NCI-H1092 (cell line): ENCODE measurements at regions not wholly inside any gene's neighbourhood (a gene's known extent, or its start where the extent isn't known, plus 50 kb on each side); places are given as distances from the start of the nearest gene placed in this dataset.

Source experiments
- DNase-seq: peaks from one replicate; lab custom pipeline; 2025; lab: John Stamatoyannopoulos, UW

DNA sequence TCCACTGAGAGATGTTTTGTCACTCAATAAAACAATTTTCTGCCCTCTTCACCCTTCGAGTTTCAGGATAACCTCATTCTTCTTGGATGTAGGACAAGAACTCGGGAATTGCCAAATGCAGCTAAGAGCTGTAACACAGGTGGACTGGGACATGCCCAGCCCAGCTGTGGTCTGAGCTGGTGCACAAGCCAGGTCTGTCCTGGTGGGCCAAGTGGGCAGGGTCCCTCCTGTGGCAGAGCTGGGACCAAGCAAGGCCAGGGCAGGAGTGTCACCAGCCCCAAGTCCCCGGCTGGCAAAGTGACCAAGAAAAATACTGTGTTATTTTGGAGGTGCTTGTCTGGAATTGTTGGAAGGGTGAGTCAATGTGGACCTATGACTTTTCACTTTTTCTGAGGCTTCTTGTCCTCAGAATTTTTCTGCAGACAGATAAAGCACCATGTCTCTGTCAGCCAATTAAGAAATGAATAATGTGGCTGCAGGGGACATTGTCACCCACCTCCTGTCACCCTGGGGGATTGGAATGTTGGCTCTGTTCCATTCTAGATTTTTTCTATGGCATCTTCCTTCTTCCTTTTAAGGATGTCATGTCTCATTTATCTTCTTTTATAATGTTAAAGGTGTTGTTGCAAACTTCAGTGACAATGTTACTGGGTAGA, 645.2 kb upstream of the EPHA6 start:
- no peak for DNase-seq

DNA sequence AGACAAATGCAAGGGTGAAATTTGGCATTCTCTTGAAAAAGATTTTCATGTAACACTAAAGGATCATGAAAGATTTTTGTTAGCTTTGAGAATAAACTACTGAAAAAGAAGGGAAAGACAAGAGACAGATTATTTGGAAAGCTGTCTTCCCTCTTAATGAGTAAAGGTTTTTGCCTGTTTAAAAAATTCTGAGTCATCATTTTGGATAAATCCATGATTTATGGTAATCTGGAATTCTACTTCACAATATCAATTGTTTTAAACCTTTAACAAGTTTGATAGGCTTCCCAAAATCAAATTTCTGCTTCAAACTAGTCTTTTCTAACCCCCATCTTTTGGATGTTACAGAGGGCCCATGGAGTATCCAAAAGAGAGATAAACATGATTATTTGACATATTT, 641.5 kb upstream of the EPHA6 start:
- DNase-seq, result no peak

DNA sequence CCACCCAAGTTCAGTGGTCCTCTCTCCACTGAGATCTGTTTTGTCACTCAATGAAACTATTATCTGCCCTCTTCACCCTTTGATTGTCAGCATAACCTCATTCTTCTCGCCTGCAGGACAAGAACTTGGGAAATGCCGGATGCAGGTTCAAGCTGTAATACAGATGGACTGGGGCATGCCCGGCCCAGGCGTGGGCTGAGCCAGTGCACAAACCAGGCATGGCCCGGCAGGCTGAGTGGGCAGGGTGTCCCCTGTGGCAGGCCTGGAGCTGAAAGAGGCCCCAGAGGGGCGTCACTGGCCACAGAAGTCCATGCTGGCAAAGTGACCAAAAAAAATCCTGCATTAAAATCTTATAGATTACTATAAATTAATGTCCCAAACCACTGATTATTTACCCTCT, 638.9 kb upstream of the EPHA6 start:
- no peak for DNase-seq

DNA sequence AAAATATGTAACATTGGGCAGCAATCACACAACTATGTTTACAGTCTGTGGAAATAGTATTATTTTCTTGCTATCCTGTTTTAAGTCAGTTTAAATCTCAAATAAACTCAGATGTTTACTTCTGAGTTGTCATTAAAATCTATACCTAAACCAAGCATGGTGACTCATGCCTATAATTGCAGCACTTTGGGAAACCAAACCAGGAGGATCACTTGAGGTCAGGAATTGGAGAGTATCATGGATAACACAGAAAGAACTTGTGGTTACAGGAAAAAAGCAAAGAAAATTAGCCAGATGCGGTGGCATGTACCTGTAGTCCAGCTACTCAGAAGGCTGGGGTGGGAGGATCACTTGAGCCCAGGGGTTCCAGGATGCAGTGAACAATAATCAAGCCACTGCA, 631.6 kb upstream of the EPHA6 start:
- no peak for DNase-seq

DNA sequence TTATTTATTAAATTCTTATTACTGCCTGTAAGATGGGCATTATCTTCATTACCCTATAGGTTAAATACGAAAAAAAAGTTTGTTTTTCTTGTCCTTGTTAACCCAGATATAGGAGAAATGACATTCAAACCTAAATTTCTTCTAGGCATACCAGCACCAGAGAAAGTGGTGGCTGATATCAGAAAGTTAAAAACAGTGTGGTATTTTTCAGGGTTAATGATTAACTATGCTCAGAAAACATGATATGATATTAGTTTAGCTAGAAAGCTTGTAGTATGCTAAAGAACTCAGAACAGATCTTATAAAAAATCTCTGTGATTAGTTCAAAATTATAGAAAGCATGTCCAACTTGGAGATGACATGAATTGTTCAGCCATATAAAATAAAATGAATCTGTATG, 630.5 kb upstream of the EPHA6 start:
- DNase-seq, result no peak

DNA sequence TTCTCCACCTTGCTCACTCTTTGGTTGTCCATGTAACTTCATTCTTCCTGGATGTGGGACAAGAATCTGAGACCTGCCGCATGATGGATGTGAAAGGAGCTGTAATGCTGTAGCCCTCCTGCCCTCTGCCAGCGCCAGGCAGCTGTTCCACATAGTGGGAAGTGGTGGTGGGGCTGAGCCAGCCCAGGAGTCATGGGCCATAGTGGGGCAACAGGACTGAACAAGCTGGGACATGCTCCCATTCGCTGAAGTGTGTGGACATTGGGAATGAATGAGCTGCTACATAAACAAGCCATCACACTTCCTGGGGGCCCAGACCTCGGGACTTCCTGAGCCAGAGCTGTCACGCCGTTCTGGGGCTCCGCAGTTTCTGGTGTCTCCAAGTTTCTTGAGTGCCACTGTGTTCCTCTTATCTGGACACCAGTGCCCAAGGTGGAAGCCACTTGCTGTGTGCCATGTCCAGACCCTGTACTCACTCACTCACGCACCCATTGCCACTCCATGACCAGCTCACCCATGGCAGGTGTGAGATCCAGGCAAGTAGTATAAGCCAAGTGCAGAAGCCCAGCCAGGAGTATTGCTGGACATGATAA, 624.3 kb upstream of the EPHA6 start:
- no peak for DNase-seq

DNA sequence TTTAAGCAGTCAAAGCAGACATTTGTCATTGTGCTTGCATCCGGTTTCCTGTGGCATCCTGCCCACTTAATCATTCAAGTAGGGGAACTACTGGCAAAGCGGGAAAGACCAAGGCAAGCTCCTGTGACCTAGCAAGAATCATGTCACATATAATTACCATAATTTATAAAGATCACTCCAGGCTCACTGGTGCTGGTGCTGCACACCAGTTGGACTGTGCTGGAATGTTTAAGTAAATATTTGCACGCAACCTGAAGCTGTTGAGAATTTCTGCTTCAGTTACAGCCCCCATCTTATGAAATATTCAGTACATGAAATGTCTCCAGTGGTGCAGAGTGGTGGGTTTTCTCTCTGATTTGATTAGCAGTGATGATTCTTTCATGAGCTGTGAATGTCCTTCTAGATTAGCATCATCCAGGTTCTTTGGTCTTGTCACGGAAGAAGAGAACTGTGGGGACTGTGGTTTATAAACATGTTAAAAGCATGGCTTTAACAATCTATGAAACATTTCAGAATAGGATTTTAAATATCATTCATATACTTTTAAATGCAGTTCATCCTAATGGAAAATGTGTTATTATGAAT, 621.3 kb upstream of the EPHA6 start:
- no peak for DNase-seq

DNA sequence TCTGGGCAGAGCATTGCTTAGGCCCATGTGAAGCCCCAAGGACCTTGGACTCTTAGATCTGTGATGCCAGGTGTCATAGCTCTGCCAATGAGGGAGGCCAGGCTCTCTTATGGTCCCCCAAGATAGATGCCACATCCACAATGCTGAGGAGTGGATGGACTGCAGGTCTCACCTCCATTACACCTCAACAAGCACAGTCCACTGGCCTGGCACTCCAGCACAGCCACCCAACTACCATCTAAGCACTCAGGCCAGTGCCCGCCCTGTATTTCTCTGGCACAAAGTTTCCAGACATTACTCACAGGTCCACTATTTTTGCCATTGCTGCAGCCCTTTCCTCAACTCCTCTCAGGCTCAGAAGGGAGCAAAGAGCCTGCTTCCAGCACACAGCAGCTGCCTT, 613.5 kb upstream of the EPHA6 start:
- no peak for DNase-seq

DNA sequence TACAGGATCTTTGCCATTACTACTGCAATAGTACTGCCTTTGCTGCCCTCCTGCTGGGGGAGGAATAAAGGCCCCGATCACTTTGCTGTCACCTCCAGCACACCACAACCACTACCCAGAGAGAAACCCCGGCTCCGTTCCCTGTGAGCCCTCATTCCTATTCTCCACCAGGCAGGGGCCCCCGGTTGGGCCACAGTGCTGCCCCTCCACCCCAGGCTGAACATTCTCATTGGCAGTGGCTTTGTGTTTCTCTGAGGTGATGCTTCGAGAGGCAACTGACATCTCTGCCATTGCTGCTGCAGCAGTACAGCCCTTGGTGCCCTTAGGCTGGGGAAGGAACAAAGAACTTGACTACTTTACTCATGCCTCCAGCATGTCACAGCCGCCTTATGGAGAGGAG, 612.9 kb upstream of the EPHA6 start:
- no peak for DNase-seq

DNA sequence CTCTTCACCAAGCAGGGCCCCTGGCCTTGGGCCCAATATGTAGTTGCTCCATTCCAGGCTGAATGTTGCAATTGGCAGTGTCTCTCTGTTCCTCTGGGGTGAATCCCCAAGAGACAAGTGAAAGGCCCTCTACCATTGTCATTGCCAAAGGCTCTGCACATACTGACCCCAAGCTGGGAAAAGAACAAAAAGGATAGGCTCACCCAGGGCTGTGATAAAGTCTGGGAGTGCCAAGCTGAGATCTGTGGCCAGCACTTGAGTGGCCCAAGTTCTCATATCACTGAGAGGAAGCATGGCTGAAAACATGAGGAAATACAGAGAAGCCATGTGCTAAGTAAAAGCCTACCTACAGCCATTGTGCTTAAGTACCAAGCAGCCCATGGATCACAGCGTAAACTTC, 612.2 kb upstream of the EPHA6 start:
- no peak for DNase-seq

DNA sequence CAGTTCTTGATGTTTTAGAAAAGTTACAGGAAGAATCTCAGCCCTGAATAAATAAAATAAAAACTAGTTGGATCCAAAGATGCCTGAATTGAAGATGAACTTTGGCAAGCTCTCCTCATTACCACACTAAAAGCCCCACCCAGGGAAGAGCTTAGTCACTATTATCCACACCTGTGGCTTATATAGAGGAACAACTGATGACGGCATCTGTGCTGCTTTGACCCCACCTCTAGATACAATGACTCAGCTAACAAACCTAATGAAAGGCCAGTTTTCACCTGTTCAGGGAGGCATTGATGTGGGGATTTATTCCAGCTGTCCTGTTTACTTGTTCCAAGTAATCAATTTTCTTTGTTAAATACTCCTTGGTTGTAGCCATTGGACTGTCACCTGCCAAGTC, 604.7 kb upstream of the EPHA6 start:
- no peak for DNase-seq

DNA sequence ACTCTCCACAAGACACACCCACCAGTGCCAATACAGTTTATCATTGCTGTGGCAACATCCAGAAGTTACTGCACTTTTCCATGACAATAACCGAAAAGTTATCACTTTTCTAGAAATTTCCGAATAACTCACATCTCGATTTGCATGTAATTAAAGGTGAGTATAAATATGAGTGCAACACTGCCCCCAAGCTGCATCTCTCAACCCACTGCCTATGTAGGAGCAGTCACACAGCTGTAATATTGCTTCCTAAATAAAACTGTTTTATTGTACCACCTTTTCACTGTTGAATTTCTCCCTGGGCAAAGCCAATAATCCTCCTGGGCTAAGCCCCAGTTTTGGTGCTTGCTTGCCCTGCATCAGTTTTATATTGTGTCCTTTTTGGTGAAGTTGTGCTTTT, 601.0 kb upstream of the EPHA6 start:
- no peak for DNase-seq

DNA sequence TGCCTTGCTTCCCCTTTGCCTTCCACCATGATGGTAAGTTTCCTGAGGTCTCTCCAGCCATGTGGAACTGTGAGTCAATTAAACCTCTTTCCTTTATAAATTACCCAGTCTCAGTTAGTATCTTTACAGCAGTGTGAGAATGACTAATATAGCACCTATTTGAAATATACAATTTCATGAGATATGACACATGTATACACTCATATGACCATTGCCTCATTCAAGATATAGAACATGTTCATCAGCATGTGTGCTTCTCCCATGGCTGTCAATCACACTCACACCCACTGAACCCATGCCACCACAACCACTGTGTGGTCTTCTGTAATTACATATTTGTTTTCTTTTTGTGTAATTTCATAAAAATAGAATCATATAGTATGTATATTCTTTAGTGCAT, 599.5 kb upstream of the EPHA6 start:
- DNase-seq, result no peak

DNA sequence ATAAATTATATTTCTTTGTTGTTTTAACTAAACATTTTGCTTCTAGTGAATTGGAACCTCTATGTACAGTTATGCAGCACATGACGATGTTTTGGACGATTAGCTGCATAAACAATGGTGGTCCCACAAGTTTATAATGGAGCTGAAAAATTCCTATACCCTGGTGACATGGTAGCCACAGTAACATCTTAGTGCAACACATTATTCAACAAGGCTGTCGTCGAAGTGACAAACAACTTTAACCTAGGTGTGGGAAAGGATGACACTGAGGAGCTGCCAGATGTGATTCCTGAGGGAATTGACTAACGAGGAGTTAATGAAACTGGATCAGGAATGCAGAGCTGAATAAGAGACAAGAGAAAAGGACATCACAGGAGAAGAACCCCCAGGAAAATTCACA, 588.9 kb upstream of the EPHA6 start:
- no peak for DNase-seq

DNA sequence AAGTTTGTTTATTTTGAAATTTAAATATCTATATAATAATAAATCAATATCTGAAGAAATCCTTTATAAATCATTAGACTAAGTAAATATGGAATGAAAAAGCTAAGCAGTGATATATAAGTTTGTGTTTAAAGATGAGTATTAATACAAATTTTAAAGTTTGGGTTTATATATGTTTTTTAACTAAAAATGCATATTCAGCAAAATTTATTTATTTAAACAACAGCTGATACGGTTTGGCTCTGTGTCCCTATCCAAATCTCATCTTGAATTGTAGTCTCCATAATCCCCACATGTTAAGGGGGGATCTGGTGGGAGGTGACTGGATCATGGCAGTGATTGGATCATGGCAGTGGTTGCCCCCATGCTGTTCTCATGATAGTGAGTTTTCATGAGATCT, 580.7 kb upstream of the EPHA6 start:
- no peak for DNase-seq

DNA sequence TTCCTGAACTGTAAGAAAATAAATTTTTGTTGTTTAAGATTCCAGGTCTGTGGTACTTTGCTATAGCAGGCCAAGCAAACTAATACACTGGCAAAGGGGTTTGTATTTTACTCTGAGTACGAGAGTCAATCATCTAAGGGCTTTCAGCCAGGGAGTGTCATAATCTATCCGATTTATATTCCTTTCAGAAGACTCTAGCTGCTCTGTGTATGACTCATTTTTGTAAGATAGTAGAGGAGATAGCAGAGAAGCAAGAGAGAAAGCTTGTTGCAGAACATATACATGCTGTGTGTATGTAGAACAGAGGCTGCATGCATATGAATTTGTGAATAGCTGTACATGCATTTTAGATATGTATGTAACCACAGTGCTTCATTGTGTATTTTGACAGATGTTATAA, 577.9 kb upstream of the EPHA6 start:
- DNase-seq, result no peak

DNA sequence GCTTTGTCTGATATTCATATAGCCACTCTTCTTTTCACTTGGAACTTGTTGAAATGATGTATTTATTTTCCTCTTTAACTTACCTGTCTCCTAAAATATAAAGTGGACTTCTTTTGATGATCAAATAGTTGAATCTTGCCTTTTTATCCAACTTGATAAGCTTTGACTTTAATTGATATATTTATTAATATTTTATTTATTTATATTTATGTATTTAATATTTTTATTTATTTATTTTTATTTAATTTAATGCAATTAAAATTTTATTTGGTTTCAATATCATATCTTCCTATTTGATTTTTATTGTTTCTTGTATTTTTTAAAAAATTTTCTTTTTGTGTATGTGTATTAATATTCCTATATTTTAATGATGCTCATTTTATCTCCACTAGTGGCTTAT, 555.1 kb upstream of the EPHA6 start:
- no peak for DNase-seq

DNA sequence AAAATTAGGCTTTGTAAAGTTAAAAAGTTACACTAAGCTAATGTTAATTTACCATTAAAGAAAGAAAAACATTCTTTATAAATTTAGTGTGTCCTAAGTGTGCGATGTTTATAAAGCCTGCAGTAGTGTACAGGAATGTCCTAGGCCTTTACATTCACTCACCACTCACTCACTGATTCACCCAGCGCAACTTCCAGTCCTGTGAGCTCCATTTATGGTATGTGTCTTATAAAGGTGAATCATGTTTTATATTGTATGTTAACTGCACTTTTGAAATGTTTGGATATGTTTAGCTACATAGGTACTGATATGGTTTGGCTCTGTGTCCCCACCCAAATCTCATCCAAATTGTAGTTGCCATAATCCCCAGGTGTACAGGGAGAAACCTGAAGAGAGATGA, 549.7 kb upstream of the EPHA6 start:
- no peak for DNase-seq

DNA sequence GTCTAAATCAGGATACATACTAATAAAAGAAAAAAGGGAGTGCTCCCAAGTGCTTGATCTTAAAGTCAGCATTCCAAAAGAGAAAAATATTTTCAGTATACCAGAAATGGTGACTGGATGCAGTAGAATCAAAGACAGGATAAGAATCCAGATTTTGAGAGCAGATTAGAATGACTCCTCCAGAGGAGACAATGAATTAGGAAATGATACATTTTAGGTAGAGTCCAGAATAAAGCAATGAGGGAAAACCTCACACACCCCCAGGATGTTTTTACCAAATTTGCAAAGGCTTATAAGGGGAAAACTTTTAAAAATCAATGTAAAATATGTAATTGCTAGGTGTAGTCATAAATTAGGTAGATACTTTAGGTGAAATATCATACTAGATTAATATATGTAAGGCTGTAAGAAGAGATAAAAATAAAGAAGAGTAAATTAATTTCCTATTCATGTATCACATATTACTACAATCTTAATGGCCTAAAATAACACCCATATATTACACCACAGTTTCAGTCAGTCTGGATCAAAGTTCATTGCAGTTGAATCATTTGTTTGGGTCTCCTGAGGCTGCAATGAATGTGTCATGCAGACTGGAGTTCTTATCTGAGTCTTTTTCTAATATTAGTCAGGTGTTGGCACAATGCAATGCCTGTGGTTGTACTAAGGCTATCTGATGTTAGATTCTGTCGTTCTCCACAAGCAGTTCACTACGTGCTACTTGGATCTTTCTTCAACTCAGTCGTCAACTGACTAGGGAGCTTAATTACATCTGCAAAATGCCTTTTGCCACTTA, 547.8 kb upstream of the EPHA6 start:
- no peak for DNase-seq

DNA sequence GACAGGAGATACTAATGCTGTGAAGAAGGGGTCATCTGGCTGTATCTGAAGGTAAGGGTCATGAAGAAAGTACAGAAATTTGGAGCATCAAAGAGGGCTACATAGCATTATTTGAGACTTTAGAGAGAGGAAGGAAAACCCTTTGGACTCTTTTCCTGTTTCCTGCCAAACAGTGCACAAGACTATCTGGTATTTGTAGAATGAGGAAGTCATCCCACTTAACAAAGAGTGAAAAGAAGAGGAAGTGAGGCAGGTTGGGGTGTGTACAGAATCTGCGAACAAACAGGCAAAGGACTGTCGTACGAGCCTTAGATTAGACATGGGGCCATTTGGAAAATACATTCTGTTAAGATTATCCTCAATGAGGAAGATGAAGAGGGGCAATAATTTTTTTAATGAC, 546.8 kb upstream of the EPHA6 start:
- no peak for DNase-seq

DNA sequence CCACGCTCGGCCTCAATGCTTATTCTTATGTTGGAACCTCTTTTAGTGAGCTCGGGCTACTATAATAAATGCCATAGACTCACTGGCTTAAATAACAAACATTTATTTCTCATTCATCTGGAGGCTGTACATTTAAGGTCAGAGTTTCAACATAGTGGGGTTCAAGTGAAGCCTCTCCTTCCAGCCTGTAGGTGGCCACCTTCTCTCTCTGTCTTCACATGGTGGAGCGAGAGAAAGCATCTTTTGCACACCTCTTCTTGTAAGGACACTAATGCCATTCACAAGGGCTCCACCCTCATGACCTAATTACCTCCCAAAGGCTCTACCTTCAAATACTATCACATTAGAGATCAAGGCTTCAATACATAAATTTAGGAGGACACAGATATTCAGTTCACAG, 520.3 kb upstream of the EPHA6 start:
- DNase-seq, result no peak

DNA sequence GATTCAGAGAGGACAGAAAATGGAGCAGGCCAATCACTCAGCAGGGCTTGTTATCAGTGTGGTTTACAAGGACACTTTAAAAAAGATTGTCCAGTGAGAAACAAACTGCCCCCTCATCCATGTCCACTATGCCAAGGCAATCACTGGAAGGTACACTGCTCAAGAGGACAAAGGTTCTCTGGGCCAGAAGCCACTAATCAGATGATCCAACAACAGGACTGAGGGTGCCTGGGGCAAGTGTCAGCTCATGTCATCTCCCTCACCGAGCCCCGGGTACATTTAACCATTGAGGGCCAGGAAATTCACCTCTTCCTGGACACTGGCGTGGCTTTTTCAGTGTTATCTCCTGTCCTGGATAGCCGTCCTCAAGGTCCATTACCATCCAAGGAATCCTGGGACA, 513.7 kb upstream of the EPHA6 start:
- no peak for DNase-seq

DNA sequence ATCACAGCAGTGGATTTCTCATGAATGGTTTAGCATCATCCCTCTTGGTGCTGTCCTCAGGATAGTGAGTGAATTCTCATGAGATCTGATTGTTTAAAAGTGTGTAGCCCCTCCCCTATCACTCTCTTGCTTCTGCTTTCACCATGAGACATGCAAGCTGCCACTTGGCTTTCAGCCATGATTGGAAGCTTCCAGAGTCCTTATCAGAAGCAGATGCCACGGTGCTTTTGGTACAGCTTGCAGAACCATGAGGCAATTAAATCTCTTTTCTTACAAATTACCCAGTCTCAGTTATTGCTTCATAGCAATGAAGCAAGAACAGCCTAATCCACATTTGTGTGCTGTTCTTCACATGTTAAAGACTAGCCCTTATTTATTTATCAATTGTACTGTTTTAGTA, 495.2 kb upstream of the EPHA6 start:
- no peak for DNase-seq
